ENCODE measurements at regions not wholly inside any gene's neighbourhood (a gene's known extent, or its start where the extent isn't known, plus 50 kb on each side); places are given as distances from the start of the nearest gene placed in this dataset.

DNA sequence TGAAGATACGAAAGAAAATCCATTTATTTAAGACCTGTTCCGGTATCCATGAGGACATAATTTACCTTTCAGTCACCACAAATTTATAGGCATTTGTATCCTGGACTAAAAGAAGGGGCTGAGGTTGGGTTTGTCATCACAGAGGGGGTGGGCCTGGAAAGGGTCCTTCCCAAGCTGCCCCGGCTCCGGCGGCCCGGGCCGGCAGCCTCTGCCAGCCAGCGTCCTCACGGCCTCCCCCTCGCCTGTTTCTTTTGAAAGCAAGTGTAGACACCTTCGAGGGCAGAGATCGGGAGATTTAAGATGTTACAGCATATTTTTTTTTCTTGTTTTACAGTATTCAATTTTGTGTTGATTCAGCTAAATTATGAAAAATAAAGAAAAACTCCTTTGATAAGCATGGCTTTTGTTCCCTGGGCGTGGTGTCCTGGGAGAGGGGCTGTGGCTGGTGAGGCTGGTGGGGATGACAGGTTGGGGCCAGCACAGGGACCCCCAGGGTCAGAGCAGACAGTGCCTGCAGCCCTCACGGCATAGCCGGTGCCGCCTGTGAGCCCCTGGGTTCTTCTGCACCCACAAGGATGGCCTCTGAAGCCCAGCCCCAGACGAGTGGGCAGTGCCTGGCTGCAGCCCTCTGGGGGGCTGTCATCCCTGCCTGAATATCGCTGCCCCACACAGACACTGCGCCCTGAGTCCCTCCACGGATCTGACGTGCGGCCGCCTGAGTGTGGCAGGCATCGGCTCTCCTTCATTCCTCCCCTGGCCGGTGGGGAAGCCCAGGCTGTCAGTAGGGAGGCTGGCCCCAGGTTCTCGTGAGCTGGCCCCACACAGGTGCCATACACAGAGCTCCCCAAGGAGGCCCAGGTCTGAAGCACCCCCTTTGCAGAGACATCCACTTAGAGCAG is 1075.9 kb downstream of the BRD1 start:
- Histone ChIP-seq H4K20me1 (replicated peaks; ENCODE audit: insufficient read depth) (no peaks in the 10 kb centered on the region), H3K4me3 (no peak overlapping the region), H3K9me2 (ENCODE audit: insufficient read depth) (no peaks in the 10 kb centered on the region), H3K79me2 (replicated peaks; ENCODE audit: insufficient read depth) (no peaks in the 10 kb centered on the region), H3K4me1 (ENCODE audit: insufficient read depth) (no peaks in the 10 kb centered on the region), H3K4me2 (no peak overlapping the region), H3K27me3 (ENCODE audit: insufficient read depth) (no peaks in the 10 kb centered on the region), H3K27ac (ENCODE audit: low read depth) (no peak overlapping the region), H2AFZ (no peak overlapping the region), H3F3A (replicated peaks; ENCODE audit: low read depth) (no peaks in the 10 kb centered on the region), H3K36me3 (ENCODE audit: insufficient read depth) (no peaks in the 10 kb centered on the region; the same call in 1 of the 2 replicates)
- H3K36me3 Mint-ChIP-seq (ENCODE audit: low read depth): no peaks in the 10 kb centered on the region; the same call in 2 of the 3 replicates
- H3K4me3 Mint-ChIP-seq: no peak overlapping the region
- TF ChIP-seq CREB1 (CRISPR knock-in tag; IDR thresholded peaks at IDR 0.05; ENCODE audit: low read depth): no peak
- TF ChIP-seq JUNB (IDR thresholded peaks at IDR 0.05; ENCODE audit: unreplicated experiment): no peak
- no peak for TF ChIP-seq REST (IDR thresholded peaks at IDR 0.05; ENCODE audit: unreplicated experiment)
- TF ChIP-seq ZNF331 (CRISPR knock-in tag; IDR thresholded peaks at IDR 0.05; ENCODE audit: low read depth): no peak
- TF ChIP-seq POLR2AphosphoS5 (IDR thresholded peaks at IDR 0.05; ENCODE audit: low read depth): no peak
- TF ChIP-seq, protein P1, sequence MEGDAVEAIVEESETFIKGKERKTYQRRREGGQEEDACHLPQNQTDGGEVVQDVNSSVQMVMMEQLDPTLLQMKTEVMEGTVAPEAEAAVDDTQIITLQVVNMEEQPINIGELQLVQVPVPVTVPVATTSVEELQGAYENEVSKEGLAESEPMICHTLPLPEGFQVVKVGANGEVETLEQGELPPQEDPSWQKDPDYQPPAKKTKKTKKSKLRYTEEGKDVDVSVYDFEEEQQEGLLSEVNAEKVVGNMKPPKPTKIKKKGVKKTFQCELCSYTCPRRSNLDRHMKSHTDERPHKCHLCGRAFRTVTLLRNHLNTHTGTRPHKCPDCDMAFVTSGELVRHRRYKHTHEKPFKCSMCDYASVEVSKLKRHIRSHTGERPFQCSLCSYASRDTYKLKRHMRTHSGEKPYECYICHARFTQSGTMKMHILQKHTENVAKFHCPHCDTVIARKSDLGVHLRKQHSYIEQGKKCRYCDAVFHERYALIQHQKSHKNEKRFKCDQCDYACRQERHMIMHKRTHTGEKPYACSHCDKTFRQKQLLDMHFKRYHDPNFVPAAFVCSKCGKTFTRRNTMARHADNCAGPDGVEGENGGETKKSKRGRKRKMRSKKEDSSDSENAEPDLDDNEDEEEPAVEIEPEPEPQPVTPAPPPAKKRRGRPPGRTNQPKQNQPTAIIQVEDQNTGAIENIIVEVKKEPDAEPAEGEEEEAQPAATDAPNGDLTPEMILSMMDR (conservative IDR thresholded peaks at IDR 0.05; ENCODE audit: low read depth in 2 of 2): no peak
- no peak for TF ChIP-seq EZH2 (IDR thresholded peaks at IDR 0.05; ENCODE audit: low read depth, unreplicated experiment)
- TF ChIP-seq EZH2phosphoT487 (IDR thresholded peaks at IDR 0.05; ENCODE audit: unreplicated experiment): no peak
- no peak for TF ChIP-seq ZNF114 (CRISPR knock-in tag; IDR thresholded peaks at IDR 0.05)
- DNase-seq (ENCODE audit: low spot score): no peak
- no peaks in the 10 kb centered on the region; the same call in 2 of the 3 replicates for H3K4me1 Mint-ChIP-seq
- ATAC-seq: no peak
- H3K9me3 Mint-ChIP-seq: no peaks in the 10 kb centered on the region; the same call in 2 of the 3 replicates
- H3K27me3 Mint-ChIP-seq (ENCODE audit: insufficient read depth, low read depth, poor library complexity): peaks cover 7% of the 10 kb centered on the region
- no peak overlapping the region for H3K27ac Mint-ChIP-seq

Data from GM23338 (cell line).